GM20431 (cell line): ENCODE measurements at regions not wholly inside any gene's neighbourhood (a gene's known extent, or its start where the extent isn't known, plus 50 kb on each side); places are given as distances from the start of the nearest gene placed in this dataset.
"Not testable (repeated sequence)": the region's sequence is repeated elsewhere in the genome, so short reads cannot be mapped to it uniquely, and the experiment has no call there.

Experiments
- in situ Hi-C: fragments of 300-500 bp; cut with MseI, MboI; formaldehyde crosslinking; loops from one replicate; pipeline ENCODE4 v1.15.0; 2020; ENCODE audit warnings: low sequenced_read_pairs; ENCODE audit not compliant: unreplicated experiment

- in situ Hi-C loops = no loop called here
Observed at GRCh38 chr2:209114588-209115240, 309.1 kb upstream of the MAP2 start.

GRCh38 chr2:209121691-209122090 is 302.2 kb upstream of the MAP2 start:
- in situ Hi-C loops = no loop called here

GRCh38 chr2:209125291-209125690 is 298.6 kb upstream of the MAP2 start:
- in situ Hi-C loops = no loop called here

- in situ Hi-C loops = no loop called here
Observed at GRCh38 chr2:209138079-209138478, 285.8 kb upstream of the MAP2 start.

- in situ Hi-C loops = no loop called here
Observed at GRCh38 chr2:209141142-209141541, 282.7 kb upstream of the MAP2 start.

- in situ Hi-C loops = no loop called here
Observed at GRCh38 chr2:209141818-209142217, 282.0 kb upstream of the MAP2 start.

- in situ Hi-C loops = not testable (repeated sequence)
Observed at GRCh38 chr2:209145220-209145691, 278.6 kb upstream of the MAP2 start.

GRCh38 chr2:209145941-209146681 is 277.7 kb upstream of the MAP2 start:
- in situ Hi-C loops = no loop called here

GRCh38 chr2:209146682-209147320 is 277.0 kb upstream of the MAP2 start:
- in situ Hi-C loops = no loop called here

GRCh38 chr2:209147981-209148380 is 275.9 kb upstream of the MAP2 start:
- in situ Hi-C loops = no loop called here

GRCh38 chr2:209160800-209161588 is 262.9 kb upstream of the MAP2 start:
- in situ Hi-C loops = no loop called here

- in situ Hi-C loops = no loop called here
Observed at GRCh38 chr2:209162129-209162528, 261.7 kb upstream of the MAP2 start.

GRCh38 chr2:209181984-209182383 is 241.9 kb upstream of the MAP2 start:
- in situ Hi-C loops = no loop called here

GRCh38 chr2:209186886-209187285 is 237.0 kb upstream of the MAP2 start:
- in situ Hi-C loops = not testable (repeated sequence)

- in situ Hi-C loops = no loop called here
Observed at GRCh38 chr2:209189893-209190292, 234.0 kb upstream of the MAP2 start.

GRCh38 chr2:209191139-209191538 is 232.7 kb upstream of the MAP2 start:
- in situ Hi-C loops = no loop called here

GRCh38 chr2:209194717-209195116 is 229.1 kb upstream of the MAP2 start:
- in situ Hi-C loops = no loop called here

GRCh38 chr2:209208211-209208610 is 215.6 kb upstream of the MAP2 start:
- in situ Hi-C loops = loop anchor here (25.0 kb wide), 1 partner anchor 746 kb away; no protein-coding TSS in a partner anchor

- in situ Hi-C loops = loop anchor here (25.0 kb wide), 1 partner anchor 748 kb away; no protein-coding TSS in a partner anchor
Observed at GRCh38 chr2:209209943-209210342, 213.9 kb upstream of the MAP2 start.

- in situ Hi-C loops = no loop called here
Observed at GRCh38 chr2:209230560-209230959, 193.3 kb upstream of the MAP2 start.
